ENCODE measurements at regions not wholly inside any gene's neighbourhood (a gene's known extent, or its start where the extent isn't known, plus 50 kb on each side); places are given as distances from the start of the nearest gene placed in this dataset.

- no peak for TF ChIP-seq CHD7 (IDR thresholded peaks at IDR 0.05; ENCODE audit: low read depth, low read length)
- TF ChIP-seq KAT2B (IDR thresholded peaks at IDR 0.05; ENCODE audit: low read depth, low read length), result no peak
These were observed 62.9 kb upstream of the ERG start (continued) for GRCh38 chr21:38561205-38561604.
